ENCODE measurements at regions not wholly inside any gene's neighbourhood (a gene's known extent, or its start where the extent isn't known, plus 50 kb on each side); places are given as distances from the start of the nearest gene placed in this dataset.

- POLR2A ChIA-PET = no interaction called here
- no peak for TF ChIP-seq CTCF (IDR thresholded peaks at IDR 0.05; ENCODE audit: control extremely low read depth, extremely low read depth, low read depth, missing control alignments)
- DNase-seq (ENCODE audit: extremely low spot score) = no peak
- CTCF ChIA-PET = interaction anchor here (0.6 kb wide), 1 partner anchor 14 kb away, joined by 3 read pairs; no protein-coding TSS in a partner anchor
Measured at GRCh38 chr14:58822856-58823255, 185.1 kb downstream of the DACT1 start.

GRCh38 chr14:58823312-58823711, 185.6 kb downstream of the DACT1 start:
- no peak for TF ChIP-seq CTCF (IDR thresholded peaks at IDR 0.05; ENCODE audit: control extremely low read depth, extremely low read depth, low read depth, missing control alignments)
- no peak for DNase-seq (ENCODE audit: extremely low spot score)
- CTCF ChIA-PET = no interaction called here
- POLR2A ChIA-PET = no interaction called here

- ChIA-PET CTCF (no interaction called here), POLR2A (no interaction called here)
- DNase-seq (ENCODE audit: extremely low spot score) = no peak
- no peak for TF ChIP-seq CTCF (IDR thresholded peaks at IDR 0.05; ENCODE audit: control extremely low read depth, extremely low read depth, low read depth, missing control alignments)
Measured at GRCh38 chr14:58824106-58824505, 186.3 kb downstream of the DACT1 start.

- DNase-seq (ENCODE audit: extremely low spot score) = no peak
- TF ChIP-seq CTCF (IDR thresholded peaks at IDR 0.05; ENCODE audit: control extremely low read depth, extremely low read depth, low read depth, missing control alignments) = no peak
- ChIA-PET CTCF (no interaction called here), POLR2A (no interaction called here)
Measured at GRCh38 chr14:58824796-58825195, 187.0 kb downstream of the DACT1 start.

- ChIA-PET POLR2A (interaction anchor here (0.6 kb wide), 1 partner anchor 38 kb away, joined by 3 read pairs; no protein-coding TSS in a partner anchor), CTCF (interaction anchor here (3.5 kb wide), 1 partner anchor 9 kb away, joined by 13 read pairs; no protein-coding TSS in a partner anchor)
- TF ChIP-seq CTCF (IDR thresholded peaks at IDR 0.05; ENCODE audit: control extremely low read depth, extremely low read depth, low read depth, missing control alignments) = no peak
- DNase-seq (ENCODE audit: extremely low spot score) = no peak
Measured at GRCh38 chr14:58825606-58826005, 187.8 kb downstream of the DACT1 start.

GRCh38 chr14:58826845-58827686, 189.3 kb downstream of the DACT1 start:
- TF ChIP-seq CTCF (IDR thresholded peaks at IDR 0.05; ENCODE audit: control extremely low read depth, extremely low read depth, low read depth, missing control alignments) = no peak
- POLR2A ChIA-PET = no interaction called here
- no peak for DNase-seq (ENCODE audit: extremely low spot score)
- CTCF ChIA-PET = interaction anchor here (1.0 to 3.5 kb wide), 7 partner anchors 10 to 191 kb away, joined by 3 to 13 read pairs (median 3); no protein-coding TSS in a partner anchor
